ES-I3 (cell line): ENCODE measurements at regions not wholly inside any gene's neighbourhood (a gene's known extent, or its start where the extent isn't known, plus 50 kb on each side); places are given as distances from the start of the nearest gene placed in this dataset.
"Not testable (repeated sequence)": the region's sequence is repeated elsewhere in the genome, so short reads cannot be mapped to it uniquely, and the experiment has no call there.

Experiments
- H3K36me3 ChIP-seq: 2 replicates; pipeline ENCODE4 v1.6.1; 2013; ENCODE audit warnings: mild to moderate bottlenecking, low read length, control low read depth, moderate library complexity; ENCODE audit not compliant: insufficient read depth
- H3K4me1 ChIP-seq: 2 replicates; pipeline ENCODE4 v1.6.1; 2013; ENCODE audit warnings: mild to moderate bottlenecking, control low read depth, low read length; ENCODE audit not compliant: insufficient read depth
- H3K9ac ChIP-seq: 2 replicates; pipeline ENCODE4 v1.6.1; 2013; ENCODE audit warnings: low read depth, mild to moderate bottlenecking, low read length, moderate library complexity
- H3K9me3 ChIP-seq: 2 replicates; pipeline ENCODE4 v1.6.1; 2013; ENCODE audit warnings: mild to moderate bottlenecking, low read length, moderate library complexity; ENCODE audit not compliant: control insufficient read depth, insufficient read depth

DNA sequence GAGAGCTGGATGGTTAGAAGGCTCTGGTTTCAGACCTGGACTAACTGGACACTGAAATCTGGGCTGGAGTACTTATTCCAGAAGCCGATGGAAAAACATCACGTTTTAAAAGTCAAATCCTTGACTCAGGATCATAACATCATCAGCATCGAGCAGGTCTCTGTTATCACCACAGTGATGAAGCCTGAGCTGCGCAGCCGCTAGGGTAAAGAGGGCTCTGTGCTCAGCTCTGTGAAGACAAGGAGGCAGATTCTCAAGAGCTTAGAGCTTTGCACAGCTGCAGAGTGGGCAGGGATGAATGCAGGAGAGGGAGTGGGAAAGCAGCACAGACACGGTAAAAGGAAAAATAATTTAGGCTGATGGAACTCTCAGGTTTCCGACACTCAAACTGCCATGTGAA is 208.8 kb upstream of the TAS2R1 start:
- Histone ChIP-seq H3K36me3 (no peaks in the 10 kb centered on the region), H3K4me1 (peaks cover 15% of the 10 kb centered on the region)

DNA sequence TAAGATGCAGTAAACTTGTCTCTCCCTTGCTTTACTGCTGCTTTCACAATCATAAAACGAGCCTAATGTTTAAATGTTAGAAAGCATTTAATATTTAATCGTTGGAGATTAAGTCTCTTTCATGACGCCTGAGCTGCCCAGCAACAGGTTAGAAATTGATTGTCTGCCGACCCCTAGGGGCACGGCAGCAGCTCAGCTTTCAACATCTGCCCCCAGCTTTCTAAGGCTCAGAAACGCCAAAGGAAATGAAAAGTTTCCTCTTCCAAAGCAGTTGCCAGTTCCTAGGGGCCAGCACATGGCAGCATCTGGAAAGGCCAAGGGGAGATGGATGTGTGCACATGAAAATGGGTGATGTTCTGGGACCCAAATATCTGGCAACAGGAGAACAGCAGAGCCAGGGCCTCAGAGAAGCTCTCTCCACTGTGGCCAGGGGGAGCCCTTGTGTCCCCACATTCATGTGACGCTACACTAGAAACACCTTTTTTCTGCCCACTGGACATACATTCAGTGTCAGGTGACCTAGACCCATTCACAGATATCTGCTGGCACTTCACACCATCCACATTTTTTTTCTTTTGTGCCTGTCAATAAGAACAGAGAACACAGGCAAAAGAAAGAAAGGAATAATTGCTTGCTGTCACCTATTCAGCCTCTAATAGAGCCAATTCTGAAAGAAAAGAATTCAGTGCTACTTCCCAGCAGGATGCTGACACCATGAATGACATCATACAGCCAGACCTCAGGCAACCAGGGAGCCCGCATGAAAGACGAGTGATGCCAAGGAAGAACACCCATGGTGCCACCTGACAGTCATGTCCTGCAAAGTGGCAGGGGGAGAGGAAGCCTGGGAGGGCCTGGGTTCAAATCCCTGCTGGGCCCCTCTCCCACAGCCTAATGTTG is 205.0 kb upstream of the TAS2R1 start:
- H3K9me3 ChIP-seq: no peaks in the 10 kb centered on the region
- no peak overlapping the region for H3K9ac ChIP-seq
- H3K4me1 ChIP-seq: peaks cover 32% of the 10 kb centered on the region
- no peaks in the 10 kb centered on the region for H3K36me3 ChIP-seq

More for the DNA sequence above, 208.8 kb upstream of the TAS2R1 start:
- H3K9ac ChIP-seq: no peak overlapping the region
- no peaks in the 10 kb centered on the region for H3K9me3 ChIP-seq

DNA sequence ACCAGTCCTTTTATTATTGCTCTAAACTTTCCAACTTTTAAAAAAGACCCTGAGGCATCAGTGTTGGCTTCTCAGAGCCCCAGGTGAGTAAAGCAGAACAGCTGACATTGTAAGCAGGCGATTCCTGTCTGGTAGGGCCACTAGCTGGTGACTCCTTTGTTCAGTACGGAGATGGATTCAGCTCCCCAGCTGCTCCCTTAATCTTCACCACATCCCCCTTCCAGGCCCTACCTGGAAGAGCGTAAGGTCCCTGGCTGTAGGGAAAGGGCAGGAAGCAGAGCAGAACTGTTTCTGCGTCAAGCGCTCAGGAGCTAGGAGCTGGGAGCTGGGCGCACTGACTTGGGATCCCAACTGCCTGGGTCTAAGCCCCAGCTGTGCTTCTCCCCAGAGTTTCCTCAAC is 203.7 kb upstream of the TAS2R1 start:
- no peaks in the 10 kb centered on the region for H3K36me3 ChIP-seq
- H3K4me1 ChIP-seq: peaks cover 43% of the 10 kb centered on the region
- no peaks in the 10 kb centered on the region for H3K9me3 ChIP-seq
- H3K9ac ChIP-seq: no peak overlapping the region; the same call in 1 of the 2 replicates

DNA sequence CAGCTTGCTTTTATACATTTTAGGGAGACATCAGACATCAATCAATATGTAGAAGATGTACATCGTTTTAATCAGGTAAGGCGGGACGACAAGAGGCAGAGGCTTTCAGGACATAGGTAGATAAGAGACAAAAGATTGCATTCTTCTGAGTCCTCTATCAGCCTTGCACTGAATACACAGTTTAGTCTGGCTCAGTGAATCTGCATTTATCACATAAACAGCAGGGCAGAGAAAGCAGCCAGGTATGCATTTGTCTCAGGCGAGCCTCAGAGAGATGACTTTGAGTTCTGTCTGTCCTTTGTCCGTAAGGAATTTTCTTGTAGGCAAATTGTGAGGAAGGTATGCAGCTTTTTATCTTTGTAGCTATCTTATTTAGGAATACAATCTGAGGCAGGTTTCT is 202.8 kb upstream of the TAS2R1 start:
- no peak overlapping the region for H3K9ac ChIP-seq
- H3K4me1 ChIP-seq: peaks cover 46% of the 10 kb centered on the region
- no peaks in the 10 kb centered on the region for H3K36me3 ChIP-seq
- H3K9me3 ChIP-seq: no peaks in the 10 kb centered on the region

DNA sequence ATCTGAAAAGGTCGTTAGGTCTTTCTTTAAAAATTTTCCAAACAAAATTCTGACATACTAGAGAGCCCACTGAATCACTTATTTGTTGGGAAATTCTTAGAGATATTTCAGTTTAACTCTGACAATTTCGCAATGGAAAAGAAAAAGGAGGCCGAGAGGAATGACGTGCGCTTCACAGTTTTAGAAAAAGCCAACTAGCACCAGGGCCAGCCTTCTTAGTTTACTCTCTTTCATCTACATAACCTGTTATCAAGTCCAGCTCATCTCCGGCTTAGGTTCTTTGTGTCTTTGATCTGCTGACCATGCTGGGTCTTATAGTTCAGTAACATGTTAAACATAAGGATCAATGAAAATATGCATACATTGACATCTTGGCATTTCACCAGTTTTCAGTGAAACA is 201.7 kb upstream of the TAS2R1 start:
- no peaks in the 10 kb centered on the region for H3K36me3 ChIP-seq
- no peaks in the 10 kb centered on the region for H3K9me3 ChIP-seq
- H3K9ac ChIP-seq: no peak overlapping the region
- peaks cover 46% of the 10 kb centered on the region for H3K4me1 ChIP-seq

DNA sequence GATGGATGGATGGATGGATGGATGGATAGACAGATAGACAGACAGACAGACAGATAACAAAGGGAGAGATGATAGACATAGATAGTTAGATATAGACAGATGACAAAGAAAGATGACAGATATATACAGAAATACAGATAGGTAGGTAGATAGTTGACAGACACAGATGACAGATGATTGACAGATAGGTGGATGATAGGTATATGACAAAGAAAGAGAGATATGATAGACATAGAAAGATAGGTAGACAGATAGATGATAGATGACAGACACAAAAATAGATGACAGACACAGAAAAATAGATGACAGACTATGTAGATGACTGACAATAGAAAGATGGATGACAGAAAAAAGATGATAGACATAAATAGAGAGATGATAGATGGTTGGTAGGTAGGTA is 200.0 kb upstream of the TAS2R1 start:
- no peaks in the 10 kb centered on the region for H3K9me3 ChIP-seq
- no peak overlapping the region for H3K9ac ChIP-seq
- no peaks in the 10 kb centered on the region for H3K36me3 ChIP-seq
- peaks cover 44% of the 10 kb centered on the region for H3K4me1 ChIP-seq

DNA sequence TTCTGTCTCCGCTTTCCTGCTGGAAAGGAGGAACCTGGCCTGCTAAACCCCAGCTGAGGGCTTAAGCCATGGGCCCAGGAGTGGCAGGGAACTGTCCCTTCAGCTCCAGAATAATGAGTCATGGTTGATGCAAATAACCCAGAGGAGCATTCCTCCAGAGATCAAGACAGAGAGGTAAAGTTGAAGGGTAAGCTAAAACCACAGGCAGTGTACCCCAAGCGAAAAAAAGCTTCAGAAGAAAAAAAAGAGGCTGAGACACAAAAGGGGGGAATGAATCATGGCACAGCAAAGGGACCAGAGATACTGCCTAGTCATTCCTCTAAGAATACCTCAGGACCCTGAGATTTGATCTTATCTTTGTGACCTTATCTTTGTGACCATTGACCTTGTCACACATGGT is 199.5 kb upstream of the TAS2R1 start:
- Histone ChIP-seq H3K4me1 (peaks cover 38% of the 10 kb centered on the region), H3K9me3 (no peaks in the 10 kb centered on the region), H3K9ac (no peak overlapping the region), H3K36me3 (no peaks in the 10 kb centered on the region)

DNA sequence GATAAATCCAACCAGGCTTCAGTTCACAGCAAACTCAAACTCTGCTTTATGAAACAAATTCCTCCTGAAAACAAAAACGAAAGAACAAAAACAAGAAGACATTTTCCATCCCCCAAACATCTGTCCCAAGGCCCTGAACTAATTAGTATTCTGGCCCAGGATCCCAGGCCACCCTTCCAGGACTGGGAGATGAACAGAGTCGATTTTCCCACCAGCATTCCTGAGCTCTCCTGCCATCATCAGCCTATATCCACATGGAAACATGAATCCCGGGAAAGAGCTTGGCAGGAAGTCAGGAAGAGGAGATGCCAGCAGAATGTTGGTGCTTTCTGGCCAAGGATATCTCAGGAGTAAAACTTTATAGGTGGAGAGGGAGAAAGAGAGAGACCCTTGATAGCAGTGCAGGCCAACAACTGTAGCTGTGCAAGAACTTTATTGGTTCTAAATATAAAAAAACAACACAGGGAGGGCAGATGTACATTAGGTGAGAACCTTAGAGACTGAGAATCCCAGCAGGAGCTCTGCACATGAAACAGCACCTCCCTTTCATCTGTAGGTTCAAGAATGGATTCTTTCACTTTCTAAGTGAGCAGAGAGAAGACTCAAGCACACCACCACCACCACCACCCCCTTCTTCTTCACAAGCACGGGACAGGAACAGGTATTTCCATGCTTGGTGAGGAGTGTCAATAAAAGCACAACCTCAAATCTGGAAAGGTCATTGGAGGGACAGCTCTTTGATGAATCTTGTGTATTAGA is 190.7 kb upstream of the TAS2R1 start:
- no peak overlapping the region for H3K9ac ChIP-seq
- no peaks in the 10 kb centered on the region for H3K36me3 ChIP-seq
- H3K9me3 ChIP-seq: no peaks in the 10 kb centered on the region
- no peaks in the 10 kb centered on the region for H3K4me1 ChIP-seq

DNA sequence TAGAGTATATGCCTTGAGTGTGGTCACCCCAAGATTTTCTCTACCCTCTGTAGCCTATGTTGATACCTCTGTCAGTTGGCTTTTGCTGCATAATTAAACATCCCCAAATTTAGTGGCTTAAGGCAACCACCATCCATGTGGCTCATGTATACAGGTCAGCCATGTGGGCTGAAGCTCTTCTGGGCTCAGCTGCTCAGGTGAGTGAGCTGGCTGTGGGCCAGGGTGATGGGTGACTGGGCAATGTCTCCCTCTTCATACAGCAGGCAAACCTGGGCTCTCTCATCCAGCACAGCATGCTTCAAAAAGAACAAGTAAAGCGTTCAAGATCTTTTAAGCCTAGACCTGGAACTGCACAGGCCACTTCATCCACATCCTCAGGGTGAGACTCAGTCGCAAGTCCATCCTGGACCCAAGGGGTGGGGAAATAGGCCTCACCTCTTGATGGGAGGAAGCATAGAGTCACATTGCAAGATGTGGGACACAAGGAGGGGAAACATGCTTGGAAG is 188.2 kb upstream of the TAS2R1 start:
- H3K9me3 ChIP-seq: no peaks in the 10 kb centered on the region
- no peaks in the 10 kb centered on the region for H3K36me3 ChIP-seq
- no peak overlapping the region for H3K9ac ChIP-seq
- no peaks in the 10 kb centered on the region for H3K4me1 ChIP-seq

DNA sequence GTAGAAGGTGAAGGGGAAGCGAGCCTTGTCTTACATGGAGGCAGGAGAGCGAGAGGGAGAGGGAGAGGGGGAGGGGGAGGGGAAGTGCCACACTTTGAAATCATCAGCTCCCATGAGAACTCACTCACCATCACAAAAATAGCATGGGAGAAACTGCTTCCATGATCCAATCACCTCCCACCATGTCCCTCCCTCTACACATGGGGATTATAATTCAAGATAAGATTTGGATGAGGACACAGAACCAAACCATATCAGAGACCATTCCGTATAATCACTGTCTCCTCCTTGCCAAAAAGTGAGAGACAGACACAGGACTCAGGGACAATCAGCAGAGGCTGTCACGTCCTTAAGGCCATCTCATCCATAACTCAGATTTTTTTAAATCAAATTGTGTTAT is 187.7 kb upstream of the TAS2R1 start:
- Histone ChIP-seq H3K9me3 (no peaks in the 10 kb centered on the region), H3K4me1 (no peaks in the 10 kb centered on the region), H3K9ac (no peak overlapping the region), H3K36me3 (no peaks in the 10 kb centered on the region)

DNA sequence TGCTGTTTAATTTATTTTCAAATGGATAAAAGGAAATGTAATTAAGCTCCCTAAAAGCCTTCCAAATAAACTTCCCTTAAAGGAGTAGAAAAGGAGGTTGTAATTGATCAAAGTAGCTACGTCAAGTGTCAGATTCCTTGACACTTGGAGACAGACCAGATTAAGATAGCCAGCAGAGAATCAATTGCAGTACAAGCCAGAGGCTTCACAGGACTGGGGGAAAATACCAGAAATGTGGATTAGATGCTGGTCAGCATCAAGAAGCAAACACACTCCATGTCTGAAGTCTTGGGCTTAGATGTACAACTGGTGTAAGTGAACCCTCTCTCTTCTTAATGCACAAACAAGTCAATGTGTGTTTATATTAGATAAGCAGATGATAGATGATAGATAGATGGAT is 184.9 kb upstream of the TAS2R1 start:
- no peaks in the 10 kb centered on the region for H3K4me1 ChIP-seq
- H3K9ac ChIP-seq: no peak overlapping the region
- H3K36me3 ChIP-seq: no peaks in the 10 kb centered on the region
- no peaks in the 10 kb centered on the region for H3K9me3 ChIP-seq

DNA sequence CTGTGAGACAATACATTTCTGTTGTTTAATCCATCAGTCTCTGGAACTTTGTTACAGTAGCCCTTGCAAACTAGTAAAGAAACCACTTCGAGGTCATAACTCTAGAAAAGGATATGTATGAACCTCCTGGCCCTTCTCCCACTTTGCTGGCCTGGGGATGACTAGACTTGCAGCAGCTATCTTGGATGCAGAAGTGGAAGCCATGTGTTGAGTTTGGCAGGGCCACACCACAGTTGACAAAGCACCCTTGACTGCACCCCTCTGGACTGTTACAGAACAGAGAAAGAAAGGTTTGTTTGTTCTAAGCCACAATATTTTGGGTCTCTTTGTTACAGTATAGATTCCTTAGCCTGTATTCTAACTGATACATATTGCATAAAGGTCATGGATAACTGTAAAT is 183.2 kb upstream of the TAS2R1 start:
- Histone ChIP-seq H3K9ac (no peak overlapping the region), H3K4me1 (no peaks in the 10 kb centered on the region), H3K9me3 (no peaks in the 10 kb centered on the region), H3K36me3 (no peaks in the 10 kb centered on the region; the same call in 1 of the 2 replicates)

DNA sequence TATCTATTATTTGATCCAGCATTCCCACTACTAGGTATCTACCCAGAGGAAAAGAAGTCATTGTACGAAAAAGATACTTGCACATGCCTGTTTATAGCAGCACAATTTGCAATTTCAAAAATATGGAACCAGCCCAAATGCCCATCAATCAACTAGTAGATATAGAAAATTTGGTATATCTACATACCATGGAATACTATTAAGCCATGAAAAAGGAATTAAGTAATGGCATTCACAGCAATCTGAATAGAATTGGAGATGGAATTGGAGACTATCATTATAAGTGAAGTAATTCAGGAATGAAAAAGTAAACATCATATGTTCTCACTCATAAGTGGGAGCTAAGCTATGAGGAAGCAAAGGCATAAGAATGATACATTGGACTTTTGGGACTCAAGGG is 177.2 kb upstream of the TAS2R1 start:
- not testable (repeated sequence) for H3K4me1 ChIP-seq, H3K9me3 ChIP-seq, H3K9ac ChIP-seq, H3K36me3 ChIP-seq

DNA sequence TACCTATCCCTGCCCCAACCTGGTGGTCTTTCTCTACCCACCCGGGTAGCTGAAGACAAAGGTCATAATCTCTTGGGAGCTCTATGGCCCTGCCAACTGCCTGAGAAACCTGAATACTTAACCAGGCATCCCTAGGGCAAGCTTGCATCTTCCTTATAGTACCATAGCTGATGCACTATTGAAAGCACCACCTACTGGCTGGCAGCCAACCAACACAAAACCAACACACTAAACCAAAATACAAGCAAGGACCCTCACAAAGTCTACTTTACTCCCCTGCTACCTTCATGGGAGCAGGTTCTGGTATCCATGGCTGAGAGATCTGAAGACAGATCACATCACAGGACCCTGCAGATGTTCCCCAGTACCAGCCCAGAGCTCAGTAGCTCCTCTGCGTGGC is 171.8 kb upstream of the TAS2R1 start:
- Histone ChIP-seq H3K9ac (no peak overlapping the region), H3K36me3 (no peaks in the 10 kb centered on the region), H3K9me3 (no peaks in the 10 kb centered on the region), H3K4me1 (no peaks in the 10 kb centered on the region)

DNA sequence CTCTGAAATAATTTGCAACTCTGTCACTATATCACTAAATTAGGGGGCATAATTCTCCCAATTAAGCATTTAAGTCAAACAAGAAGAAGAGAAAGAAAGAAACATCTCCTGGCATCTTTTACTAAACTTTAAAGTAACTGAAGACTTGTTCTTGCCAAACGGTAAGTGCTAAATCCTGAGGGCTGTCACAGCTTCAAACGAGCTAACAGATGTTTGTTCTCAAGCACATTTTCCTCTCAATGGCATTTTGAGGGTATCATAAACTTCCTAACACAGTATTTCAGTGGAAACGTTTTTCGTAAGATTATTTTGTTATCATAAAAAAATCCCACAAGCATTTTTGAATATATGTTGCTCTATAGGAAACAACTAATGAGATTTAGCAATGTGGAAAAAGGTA is 169.5 kb upstream of the TAS2R1 start:
- Histone ChIP-seq H3K9ac (no peak overlapping the region), H3K36me3 (no peaks in the 10 kb centered on the region), H3K4me1 (no peaks in the 10 kb centered on the region), H3K9me3 (no peaks in the 10 kb centered on the region)
